GM21447 (cell line): ENCODE measurements at regions not wholly inside any gene's neighbourhood (a gene's known extent, or its start where the extent isn't known, plus 50 kb on each side); places are given as distances from the start of the nearest gene placed in this dataset.

Experiments used
- ATAC-seq: cut with Tn5 transposase; IDR thresholded peaks from one replicate; pipeline ENCODE4 v1.9.1; 2021; ENCODE audit not compliant: unreplicated experiment

GRCh38 chr9:108139900-108140299 is 650.3 kb upstream of the KLF4 start:
- no peak for ATAC-seq

- ATAC-seq, result no peak
Observed at GRCh38 chr9:108138516-108138915, 648.9 kb upstream of the KLF4 start.

- no peak for ATAC-seq
Observed at GRCh38 chr9:108136656-108137055, 647.1 kb upstream of the KLF4 start.

GRCh38 chr9:108134486-108135128 is 645.0 kb upstream of the KLF4 start:
- ATAC-seq, result no peak

GRCh38 chr9:108133680-108134079 is 644.1 kb upstream of the KLF4 start:
- ATAC-seq, result no peak

GRCh38 chr9:108133101-108133500 is 643.5 kb upstream of the KLF4 start:
- no peak for ATAC-seq

GRCh38 chr9:108130905-108131304 is 641.3 kb upstream of the KLF4 start:
- no peak for ATAC-seq

GRCh38 chr9:108125625-108126024 is 636.1 kb upstream of the KLF4 start:
- ATAC-seq, result no peak

- no peak for ATAC-seq
Observed at GRCh38 chr9:108119530-108120113, 630.1 kb upstream of the KLF4 start.

GRCh38 chr9:108117795-108118194 is 628.2 kb upstream of the KLF4 start:
- no peak for ATAC-seq

GRCh38 chr9:108117306-108117705 is 627.7 kb upstream of the KLF4 start:
- ATAC-seq, result no peak

GRCh38 chr9:108113596-108113995 is 624.0 kb upstream of the KLF4 start:
- ATAC-seq, result no peak

- no peak for ATAC-seq
Observed at GRCh38 chr9:108109927-108110690, 620.5 kb upstream of the KLF4 start.

- ATAC-seq, result no peak
Observed at GRCh38 chr9:108108852-108109448, 619.4 kb upstream of the KLF4 start.

- ATAC-seq, result no peak
Observed at GRCh38 chr9:108108280-108108851, 618.8 kb upstream of the KLF4 start.

- no peak for ATAC-seq
Observed at GRCh38 chr9:108105885-108106284, 616.3 kb upstream of the KLF4 start.

GRCh38 chr9:108104991-108105390 is 615.4 kb upstream of the KLF4 start:
- ATAC-seq, result no peak

- ATAC-seq, result no peak
Observed at GRCh38 chr9:108103046-108103693, 613.6 kb upstream of the KLF4 start.

GRCh38 chr9:108101410-108101809 is 611.8 kb upstream of the KLF4 start:
- no peak for ATAC-seq

GRCh38 chr9:108100571-108100970 is 611.0 kb upstream of the KLF4 start:
- no peak for ATAC-seq

- ATAC-seq, result no peak
Observed at GRCh38 chr9:108099854-108100253, 610.3 kb upstream of the KLF4 start.
